LoVo (cell line): ENCODE measurements at regions not wholly inside any gene's neighbourhood (a gene's known extent, or its start where the extent isn't known, plus 50 kb on each side); places are given as distances from the start of the nearest gene placed in this dataset.

Experiments used
- DNase-seq: peaks from one replicate; pipeline ENCODE4 v3.0.0-alpha.2; 2016; ENCODE audit warnings: low spot score

GRCh38 chr13:30845297-30846214 is 60.5 kb upstream of the MEDAG start:
- no peak for DNase-seq

GRCh38 chr13:30846311-30846710 is 59.8 kb upstream of the MEDAG start:
- no peak for DNase-seq

GRCh38 chr13:30846866-30847265 is 59.2 kb upstream of the MEDAG start:
- DNase-seq = no peak

GRCh38 chr13:30847650-30848307 is 58.3 kb upstream of the MEDAG start:
- DNase-seq = no peak

- no peak for DNase-seq
Observed at GRCh38 chr13:30848332-30849027, 57.6 kb upstream of the MEDAG start.

GRCh38 chr13:30849611-30850010 is 56.5 kb upstream of the MEDAG start:
- no peak for DNase-seq

GRCh38 chr13:30850204-30850866 is 55.7 kb upstream of the MEDAG start:
- DNase-seq = no peak

GRCh38 chr13:30850867-30851211 is 55.2 kb upstream of the MEDAG start:
- DNase-seq = no peak

GRCh38 chr13:30851697-30852096 is 54.4 kb upstream of the MEDAG start:
- DNase-seq = no peak

- no peak for DNase-seq
Observed at GRCh38 chr13:30855569-30855968, 50.5 kb upstream of the MEDAG start.

GRCh38 chr13:30856005-30856790 is 49.9 kb upstream of the MEDAG start:
- DNase-seq = no peak
